Mammary epithelial cell (primary cell): ENCODE measurements at regions not wholly inside any gene's neighbourhood (a gene's known extent, or its start where the extent isn't known, plus 50 kb on each side); places are given as distances from the start of the nearest gene placed in this dataset.

ENCODE experiments used
- CTCF ChIP-seq, 2 donors: IDR thresholded peaks in 1 of 2; conservative IDR thresholded peaks in 1 of 2; 2 replicates each; pipeline ENCODE4 v1.5.1; 2011 to 2012; ENCODE audit warnings: inconsistent platforms in 2 of 2, low read length in 2 of 2, mild to moderate bottlenecking in 2 of 2, control low read depth in 1 of 2, low read depth in 1 of 2; ENCODE audit not compliant: insufficient read depth in 1 of 2; ENCODE audit errors: extremely low read depth in 1 of 2
- EZH2 ChIP-seq: IDR thresholded peaks from 2 replicates; pipeline ENCODE4 v1.6.1; 2012; ENCODE audit warnings: low read length, inconsistent platforms, borderline replicate concordance

- TF ChIP-seq CTCF (conservative IDR thresholded peaks at IDR 0.05 in 1 of 2, IDR thresholded peaks at IDR 0.05 in 1 of 2; ENCODE audit: extremely low read depth in 1 of 2, insufficient read depth in 1 of 2, low read depth in 1 of 2, low read length in 2 of 2) (peak; percentile 82 to 83), EZH2 (no peak)
Measured at GRCh38 chr9:71249729-71250317, 128.4 kb upstream of the TRPM3 start.
